ENCODE measurements at regions not wholly inside any gene's neighbourhood (a gene's known extent, or its start where the extent isn't known, plus 50 kb on each side); places are given as distances from the start of the nearest gene placed in this dataset.
A peak's percentile ranks its signal among the peaks of the same experiment; 100 is the strongest.
"Not testable (repeated sequence)": the region's sequence is repeated elsewhere in the genome, so short reads cannot be mapped to it uniquely, and the experiment has no call there.

GRCh38 chr7:113752289-113752688 lies 166.5 kb downstream of the PPP1R3A start:
- Histone ChIP-seq H3K27me3 (ENCODE audit: control insufficient read depth in 1 of 2, insufficient read depth in 2 of 2, low read length in 2 of 2) (no peaks in the 10 kb centered on the region), H3K9ac (ENCODE audit: low read length in 2 of 2) (no peak overlapping the region), H3K36me3 (ENCODE audit: control insufficient read depth in 2 of 2, insufficient read depth in 2 of 2, low read length in 2 of 2) (no peaks in the 10 kb centered on the region), H3K9me3 (ENCODE audit: control insufficient read depth in 2 of 2, low read length in 2 of 2) (no peaks in the 10 kb centered on the region), H3K27ac (ENCODE audit: low read length) (no peak overlapping the region), H3K4me1 (ENCODE audit: control insufficient read depth, insufficient read depth, low read length) (no peaks in the 10 kb centered on the region), H3K4me3 (ENCODE audit: low read length in 2 of 2) (no peak overlapping the region)

- Histone ChIP-seq H3K36me3 (ENCODE audit: control insufficient read depth in 2 of 2, insufficient read depth in 2 of 2, low read length in 2 of 2) (no peaks in the 10 kb centered on the region), H3K27ac (ENCODE audit: low read length) (no peak overlapping the region), H3K27me3 (ENCODE audit: control insufficient read depth in 1 of 2, insufficient read depth in 2 of 2, low read length in 2 of 2) (no peaks in the 10 kb centered on the region), H3K4me1 (ENCODE audit: control insufficient read depth, insufficient read depth, low read length) (no peaks in the 10 kb centered on the region), H3K9me3 (ENCODE audit: control insufficient read depth in 2 of 2, low read length in 2 of 2) (no peaks in the 10 kb centered on the region), H3K4me3 (ENCODE audit: low read length in 2 of 2) (no peak overlapping the region), H3K9ac (ENCODE audit: low read length in 2 of 2) (no peak overlapping the region)
These were observed 167.3 kb downstream of the PPP1R3A start for GRCh38 chr7:113751547-113751946.

GRCh38 chr7:113748385-113748784 lies 170.4 kb downstream of the PPP1R3A start:
- H3K4me3 ChIP-seq (ENCODE audit: low read length in 2 of 2); H3K27me3 ChIP-seq (ENCODE audit: control insufficient read depth in 1 of 2, insufficient read depth in 2 of 2, low read length in 2 of 2); H3K27ac ChIP-seq (ENCODE audit: low read length); H3K9ac ChIP-seq (ENCODE audit: low read length in 2 of 2); H3K4me1 ChIP-seq (ENCODE audit: control insufficient read depth, insufficient read depth, low read length); H3K36me3 ChIP-seq (ENCODE audit: control insufficient read depth in 2 of 2, insufficient read depth in 2 of 2, low read length in 2 of 2); H3K9me3 ChIP-seq (ENCODE audit: control insufficient read depth in 2 of 2, low read length in 2 of 2): not testable (repeated sequence)

- H3K4me1 ChIP-seq (ENCODE audit: control insufficient read depth, insufficient read depth, low read length); H3K9ac ChIP-seq (ENCODE audit: low read length in 2 of 2); H3K27me3 ChIP-seq (ENCODE audit: control insufficient read depth in 1 of 2, insufficient read depth in 2 of 2, low read length in 2 of 2); H3K27ac ChIP-seq (ENCODE audit: low read length); H3K36me3 ChIP-seq (ENCODE audit: control insufficient read depth in 2 of 2, insufficient read depth in 2 of 2, low read length in 2 of 2); H3K9me3 ChIP-seq (ENCODE audit: control insufficient read depth in 2 of 2, low read length in 2 of 2); H3K4me3 ChIP-seq (ENCODE audit: low read length in 2 of 2): not testable (repeated sequence)
These were observed 175.8 kb downstream of the PPP1R3A start for GRCh38 chr7:113742946-113743431.

GRCh38 chr7:113742377-113742776 lies 176.4 kb downstream of the PPP1R3A start:
- Histone ChIP-seq H3K27me3 (ENCODE audit: control insufficient read depth in 1 of 2, insufficient read depth in 2 of 2, low read length in 2 of 2) (no peaks in the 10 kb centered on the region), H3K9me3 (ENCODE audit: control insufficient read depth in 2 of 2, low read length in 2 of 2) (no peaks in the 10 kb centered on the region), H3K4me3 (ENCODE audit: low read length in 2 of 2) (no peak overlapping the region), H3K9ac (ENCODE audit: low read length in 2 of 2) (no peak overlapping the region), H3K27ac (ENCODE audit: low read length) (no peak overlapping the region), H3K4me1 (ENCODE audit: control insufficient read depth, insufficient read depth, low read length) (no peaks in the 10 kb centered on the region), H3K36me3 (ENCODE audit: control insufficient read depth in 2 of 2, insufficient read depth in 2 of 2, low read length in 2 of 2) (no peaks in the 10 kb centered on the region)

GRCh38 chr7:113731571-113731970 lies 187.2 kb downstream of the PPP1R3A start:
- H3K27me3 ChIP-seq (ENCODE audit: control insufficient read depth in 1 of 2, insufficient read depth in 2 of 2, low read length in 2 of 2): no peaks in the 10 kb centered on the region
- no peak overlapping the region for H3K4me3 ChIP-seq (ENCODE audit: low read length in 2 of 2)
- no peak overlapping the region for H3K9ac ChIP-seq (ENCODE audit: low read length in 2 of 2)
- H3K36me3 ChIP-seq (ENCODE audit: control insufficient read depth in 2 of 2, insufficient read depth in 2 of 2, low read length in 2 of 2): no peaks in the 10 kb centered on the region
- no peaks in the 10 kb centered on the region for H3K9me3 ChIP-seq (ENCODE audit: control insufficient read depth in 2 of 2, low read length in 2 of 2)
- no peaks in the 10 kb centered on the region for H3K4me1 ChIP-seq (ENCODE audit: control insufficient read depth, insufficient read depth, low read length)
- no peak overlapping the region for H3K27ac ChIP-seq (ENCODE audit: low read length)

GRCh38 chr7:113730309-113730955 lies 188.4 kb downstream of the PPP1R3A start:
- Histone ChIP-seq H3K9ac (ENCODE audit: low read length in 2 of 2) (no peak overlapping the region), H3K9me3 (ENCODE audit: control insufficient read depth in 2 of 2, low read length in 2 of 2) (no peaks in the 10 kb centered on the region), H3K36me3 (ENCODE audit: control insufficient read depth in 2 of 2, insufficient read depth in 2 of 2, low read length in 2 of 2) (no peaks in the 10 kb centered on the region), H3K27me3 (ENCODE audit: control insufficient read depth in 1 of 2, insufficient read depth in 2 of 2, low read length in 2 of 2) (no peaks in the 10 kb centered on the region), H3K4me3 (ENCODE audit: low read length in 2 of 2) (no peak overlapping the region), H3K4me1 (ENCODE audit: control insufficient read depth, insufficient read depth, low read length) (no peaks in the 10 kb centered on the region), H3K27ac (ENCODE audit: low read length) (no peak overlapping the region)

GRCh38 chr7:113727486-113727885 lies 191.3 kb downstream of the PPP1R3A start:
- Histone ChIP-seq H3K4me3 (ENCODE audit: low read length in 2 of 2) (no peak overlapping the region), H3K27ac (ENCODE audit: low read length) (no peak overlapping the region), H3K27me3 (ENCODE audit: control insufficient read depth in 1 of 2, insufficient read depth in 2 of 2, low read length in 2 of 2) (no peaks in the 10 kb centered on the region), H3K36me3 (ENCODE audit: control insufficient read depth in 2 of 2, insufficient read depth in 2 of 2, low read length in 2 of 2) (no peaks in the 10 kb centered on the region), H3K9me3 (ENCODE audit: control insufficient read depth in 2 of 2, low read length in 2 of 2) (no peaks in the 10 kb centered on the region), H3K9ac (ENCODE audit: low read length in 2 of 2) (no peak overlapping the region), H3K4me1 (ENCODE audit: control insufficient read depth, insufficient read depth, low read length) (no peaks in the 10 kb centered on the region)

- Histone ChIP-seq H3K27ac (ENCODE audit: low read length) (no peak overlapping the region), H3K4me3 (ENCODE audit: low read length in 2 of 2) (no peak overlapping the region), H3K4me1 (ENCODE audit: control insufficient read depth, insufficient read depth, low read length) (no peaks in the 10 kb centered on the region), H3K9me3 (ENCODE audit: control insufficient read depth in 2 of 2, low read length in 2 of 2) (no peaks in the 10 kb centered on the region), H3K9ac (ENCODE audit: low read length in 2 of 2) (no peak overlapping the region), H3K27me3 (ENCODE audit: control insufficient read depth in 1 of 2, insufficient read depth in 2 of 2, low read length in 2 of 2) (no peaks in the 10 kb centered on the region), H3K36me3 (ENCODE audit: control insufficient read depth in 2 of 2, insufficient read depth in 2 of 2, low read length in 2 of 2) (no peaks in the 10 kb centered on the region)
These were observed 196.8 kb downstream of the PPP1R3A start for GRCh38 chr7:113722006-113722405.

- no peaks in the 10 kb centered on the region for H3K36me3 ChIP-seq (ENCODE audit: control insufficient read depth in 2 of 2, insufficient read depth in 2 of 2, low read length in 2 of 2)
- H3K4me1 ChIP-seq (ENCODE audit: control insufficient read depth, insufficient read depth, low read length): no peaks in the 10 kb centered on the region
- no peaks in the 10 kb centered on the region for H3K27me3 ChIP-seq (ENCODE audit: control insufficient read depth in 1 of 2, insufficient read depth in 2 of 2, low read length in 2 of 2)
- H3K4me3 ChIP-seq (ENCODE audit: low read length in 2 of 2): no peak overlapping the region
- no peaks in the 10 kb centered on the region for H3K9me3 ChIP-seq (ENCODE audit: control insufficient read depth in 2 of 2, low read length in 2 of 2)
- no peak overlapping the region for H3K9ac ChIP-seq (ENCODE audit: low read length in 2 of 2)
- no peak overlapping the region for H3K27ac ChIP-seq (ENCODE audit: low read length)
These were observed 201.1 kb downstream of the PPP1R3A start for GRCh38 chr7:113717739-113718138.

GRCh38 chr7:113715981-113716856 lies 202.6 kb downstream of the PPP1R3A start:
- H3K4me1 ChIP-seq (ENCODE audit: control insufficient read depth, insufficient read depth, low read length): no peaks in the 10 kb centered on the region
- no peaks in the 10 kb centered on the region for H3K9me3 ChIP-seq (ENCODE audit: control insufficient read depth in 2 of 2, low read length in 2 of 2)
- H3K4me3 ChIP-seq (ENCODE audit: low read length in 2 of 2): peak overlapping the region; percentile 8 to 40
- H3K27me3 ChIP-seq (ENCODE audit: control insufficient read depth in 1 of 2, insufficient read depth in 2 of 2, low read length in 2 of 2): no peaks in the 10 kb centered on the region
- H3K36me3 ChIP-seq (ENCODE audit: control insufficient read depth in 2 of 2, insufficient read depth in 2 of 2, low read length in 2 of 2): no peaks in the 10 kb centered on the region
- H3K27ac ChIP-seq (ENCODE audit: low read length): peak overlapping the region; percentile 31
- no peak overlapping the region for H3K9ac ChIP-seq (ENCODE audit: low read length in 2 of 2)

All from stomach smooth muscle (tissue), 2 donors.